Body of pancreas (tissue), 4 donors: ENCODE measurements at regions not wholly inside any gene's neighbourhood (a gene's known extent, or its start where the extent isn't known, plus 50 kb on each side); places are given as distances from the start of the nearest gene placed in this dataset.

Experiments
- ATAC-seq: fragments of 150-250 bp; one replicate; pipeline ENCODE4 v1.9.1; 2016
- DNase-seq, 4 donors: peaks; one replicate each; pipeline ENCODE4 v3.0.0-alpha.2; 2019
- H3K27ac ChIP-seq, 4 donors: fragments of 200-600 bp; sonication (generic); 1 replicate in 3 of 4; 2 replicates in 1 of 4; pipeline versions ENCODE4 v1.5.1 to v1.6.1; 2016 to 2019; ENCODE audit warnings: mild to moderate bottlenecking in 1 of 4, mixed read lengths in 1 of 4, moderate library complexity in 1 of 4
- H3K27me3 ChIP-seq, 2 donors: fragments of 200-600 bp; sonication (generic); one replicate each; pipeline ENCODE4 v1.6.0; 2016; ENCODE audit warnings: mild to moderate bottlenecking in 1 of 2
- H3K36me3 ChIP-seq, 2 donors: fragments of 200-600 bp; sonication (generic); replicated peaks in 1 of 2; 2 replicates each; pipeline ENCODE4 v1.5.1; 2016; ENCODE audit warnings: low read depth in 2 of 2; ENCODE audit not compliant: insufficient read depth in 1 of 2
- H3K4me1 ChIP-seq: fragments of 200-600 bp; sonication (generic); one replicate; pipeline ENCODE4 v1.6.0; 2016
- H3K4me3 ChIP-seq, 2 donors: fragments of 200-600 bp; sonication (generic); 1 replicate in 1 of 2; 2 replicates in 1 of 2; pipeline ENCODE4 v1.5.1; 2016 to 2019
- H3K9me3 ChIP-seq, 3 donors: fragments of 200-600 bp; sonication (generic); 1 replicate in 2 of 3; 2 replicates in 1 of 3; pipeline ENCODE4 v1.5.1; 2016
- CTCF ChIP-seq, 7 experiments: fragments of 450-650 bp in 4 of 7; fragments of 200-600 bp in 3 of 7; sonication (generic) in 3 of 7; IDR thresholded peaks; one replicate each; pipeline ENCODE4 v1.5.1; 2016 to 2019; ENCODE audit warnings: antibody characterized with exemption in 7 of 7
- POLR2A ChIP-seq, 3 donors: fragments of 450-650 bp; IDR thresholded peaks; one replicate each; pipeline ENCODE4 v1.6.1; 2016; ENCODE audit warnings: antibody characterized with exemption in 3 of 3, mild to moderate bottlenecking in 2 of 3
- WGBS, 2 donors: methylation state at CpG; one replicate each; pipeline ENCODE4 v1.1.5; 2017; 5-methylcytosine and 5-hydroxymethylcytosine counted together
- intact Hi-C: fragments of 100-400 bp; cut with DNase I; formaldehyde crosslinking; loops from one replicate; pipeline ENCODE4 v1.15.1; 2023

- DNase-seq: no peak
- 4 to 5% methylated on average over 2 of the region's 2 CpGs for WGBS, 2 donors
- ATAC-seq: no peak
Measured at GRCh38 chr2:192288295-192288694, 93.6 kb upstream of the TMEFF2 start.

GRCh38 chr2:192286093-192286701, 91.5 kb upstream of the TMEFF2 start:
- no peaks in the 10 kb centered on the region for H3K4me1 ChIP-seq
- 55 to 70% methylated on average over 3 of the region's 3 CpGs for WGBS, 2 donors
- ATAC-seq (no peak), DNase-seq (no peak)
- no peaks in the 10 kb centered on the region for H3K9me3 ChIP-seq
- no peaks in the 10 kb centered on the region for H3K27me3 ChIP-seq
- no peak overlapping the region for H3K4me3 ChIP-seq
- H3K27ac ChIP-seq: no peak overlapping the region
- intact Hi-C loops: no loop called here
- TF ChIP-seq POLR2A (IDR thresholded peaks at IDR 0.05): no peak
- TF ChIP-seq CTCF (IDR thresholded peaks at IDR 0.05): no peak
- no peaks in the 10 kb centered on the region for H3K36me3 ChIP-seq

More at GRCh38 chr2:192288295-192288694, 93.6 kb upstream of the TMEFF2 start:
- H3K4me1 ChIP-seq: no peaks in the 10 kb centered on the region
- no peak overlapping the region for H3K27ac ChIP-seq
- TF ChIP-seq CTCF (IDR thresholded peaks at IDR 0.05) (no peak), POLR2A (IDR thresholded peaks at IDR 0.05) (no peak)
- intact Hi-C loops: no loop called here
- H3K4me3 ChIP-seq: no peak overlapping the region
- H3K36me3 ChIP-seq: no peaks in the 10 kb centered on the region
- no peaks in the 10 kb centered on the region for H3K27me3 ChIP-seq
- no peaks in the 10 kb centered on the region for H3K9me3 ChIP-seq

GRCh38 chr2:192283450-192283849, 88.7 kb upstream of the TMEFF2 start:
- Histone ChIP-seq H3K9me3 (no peaks in the 10 kb centered on the region), H3K27me3 (no peaks in the 10 kb centered on the region), H3K4me1 (no peaks in the 10 kb centered on the region), H3K4me3 (no peak overlapping the region), H3K36me3 (no peaks in the 10 kb centered on the region), H3K27ac (no peak overlapping the region)
- WGBS, 2 donors: 82 to 91% methylated on average over 1 of the region's 1 CpG
- ATAC-seq (no peak), DNase-seq (no peak)
- TF ChIP-seq CTCF (IDR thresholded peaks at IDR 0.05) (no peak), POLR2A (IDR thresholded peaks at IDR 0.05) (no peak)
- intact Hi-C loops: no loop called here

GRCh38 chr2:192278701-192279100, 84.0 kb upstream of the TMEFF2 start:
- no peak for TF ChIP-seq CTCF (IDR thresholded peaks at IDR 0.05)
- no peak for TF ChIP-seq POLR2A (IDR thresholded peaks at IDR 0.05)
- Histone ChIP-seq H3K36me3 (no peaks in the 10 kb centered on the region), H3K9me3 (no peaks in the 10 kb centered on the region), H3K27me3 (no peaks in the 10 kb centered on the region), H3K4me3 (no peak overlapping the region), H3K4me1 (no peaks in the 10 kb centered on the region), H3K27ac (no peak overlapping the region)
- ATAC-seq (no peak), DNase-seq (no peak)
- intact Hi-C loops: no loop called here

GRCh38 chr2:192277494-192278109, 82.9 kb upstream of the TMEFF2 start:
- Histone ChIP-seq H3K4me3 (no peak overlapping the region), H3K27me3 (no peaks in the 10 kb centered on the region), H3K9me3 (no peaks in the 10 kb centered on the region), H3K4me1 (no peaks in the 10 kb centered on the region), H3K36me3 (no peaks in the 10 kb centered on the region), H3K27ac (no peak overlapping the region)
- DNase-seq (no peak), ATAC-seq (no peak)
- no peak for TF ChIP-seq POLR2A (IDR thresholded peaks at IDR 0.05)
- TF ChIP-seq CTCF (IDR thresholded peaks at IDR 0.05): no peak
- intact Hi-C loops: no loop called here
- 80 to 84% methylated on average over 3 of the region's 3 CpGs for WGBS, 2 donors
